Stimulated activated naive B cell treated with anti-CD40 and anti-IgM and Interleukin-4, amounts not matched to agents 10 μg/mL and 1 μg/mL and 100 μg/mL, for 72 hours (primary cell): ENCODE measurements at regions not wholly inside any gene's neighbourhood (a gene's known extent, or its start where the extent isn't known, plus 50 kb on each side); places are given as distances from the start of the nearest gene placed in this dataset.

Experiments
- ATAC-seq, 2 donors: fragments of 150-1000 bp; cut with Tn5 transposase; replicated peaks; 2 replicates each; pipeline ENCODE4 v1.10.0; 2021; ENCODE audit warnings: moderate library complexity in 1 of 2
- DNase-seq: peaks from one replicate; pipeline ENCODE4 v3.0.0; 2021
- H3K27ac Mint-ChIP-seq: one replicate; pipeline ENCODE4 v1.8.0; 2022; ENCODE audit warnings: mild to moderate bottlenecking, mixed read lengths
- H3K27me3 Mint-ChIP-seq, 2 donors: one replicate each; pipeline ENCODE4 v1.8.0; 2022; ENCODE audit warnings: mixed read lengths in 2 of 2
- H3K36me3 Mint-ChIP-seq, 2 donors: one replicate each; pipeline ENCODE4 v1.8.0; 2022; ENCODE audit warnings: mixed read lengths in 2 of 2, mild to moderate bottlenecking in 1 of 2
- H3K4me1 Mint-ChIP-seq, 2 donors: one replicate each; pipeline ENCODE4 v1.8.0; 2022; ENCODE audit warnings: mixed read lengths in 2 of 2, mild to moderate bottlenecking in 1 of 2
- H3K4me3 Mint-ChIP-seq, 2 donors: one replicate each; pipeline ENCODE4 v1.8.0; 2022; ENCODE audit warnings: mild to moderate bottlenecking in 2 of 2, mixed read lengths in 2 of 2, moderate library complexity in 1 of 2
- H3K9me3 Mint-ChIP-seq, 2 donors: one replicate each; pipeline ENCODE4 v1.8.0; 2022; ENCODE audit warnings: mixed read lengths in 2 of 2, mild to moderate bottlenecking in 1 of 2

GRCh38 chr4:28548136-28548535, 1687.5 kb downstream of the STIM2 start:
- Mint-ChIP-seq H3K4me3 (no peak overlapping the region), H3K36me3 (no peaks in the 10 kb centered on the region), H3K4me1 (no peaks in the 10 kb centered on the region), H3K9me3 (no peaks in the 10 kb centered on the region), H3K27ac (no peak overlapping the region), H3K27me3 (no peaks in the 10 kb centered on the region)
- DNase-seq (no peak), ATAC-seq (no peak)

- Mint-ChIP-seq H3K4me1 (no peaks in the 10 kb centered on the region), H3K27me3 (no peaks in the 10 kb centered on the region), H3K4me3 (no peak overlapping the region), H3K9me3 (peaks cover 2% of the 10 kb centered on the region in 2 donors), H3K27ac (no peak overlapping the region), H3K36me3 (no peaks in the 10 kb centered on the region)
- DNase-seq (no peak), ATAC-seq (no peak)
These were observed 1688.0 kb downstream of the STIM2 start for GRCh38 chr4:28548594-28548993.

- Mint-ChIP-seq H3K27me3 (no peaks in the 10 kb centered on the region), H3K36me3 (no peaks in the 10 kb centered on the region), H3K4me1 (no peaks in the 10 kb centered on the region), H3K4me3 (no peak overlapping the region), H3K27ac (no peak overlapping the region), H3K9me3 (peaks cover 8 to 9% of the 10 kb centered on the region in 2 donors)
- DNase-seq = no peak
- no peak for ATAC-seq
These were observed 1695.2 kb downstream of the STIM2 start for GRCh38 chr4:28555866-28556265.

- no peaks in the 10 kb centered on the region for H3K27me3 Mint-ChIP-seq
These were observed 1697.1 kb downstream of the STIM2 start for GRCh38 chr4:28557755-28558154.

DNA sequence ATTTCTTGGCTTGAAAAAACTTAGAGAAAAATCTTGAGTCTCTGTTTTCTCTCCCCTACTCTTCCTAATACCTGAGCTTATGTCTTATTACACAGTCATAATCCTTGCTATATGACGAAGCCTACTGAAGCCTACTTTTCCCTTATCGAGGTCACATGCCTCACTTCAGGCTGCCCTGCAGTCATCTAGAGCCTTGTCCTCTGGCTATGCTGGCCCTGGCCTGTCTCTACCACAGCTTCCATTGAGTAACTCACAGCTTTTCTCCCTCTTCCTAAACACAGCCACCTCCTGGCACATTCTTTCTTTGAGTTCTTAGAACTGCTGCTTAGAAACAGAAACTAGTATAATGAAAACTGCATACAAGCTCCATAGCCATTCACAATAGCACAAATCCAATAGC, 1698.3 kb downstream of the STIM2 start:
- H3K27me3 Mint-ChIP-seq = no peaks in the 10 kb centered on the region
- H3K4me3 Mint-ChIP-seq = no peak overlapping the region
- no peaks in the 10 kb centered on the region for H3K4me1 Mint-ChIP-seq
- peaks cover 3 to 5% of the 10 kb centered on the region in 2 donors for H3K9me3 Mint-ChIP-seq
- H3K36me3 Mint-ChIP-seq = no peaks in the 10 kb centered on the region
- DNase-seq (no peak), ATAC-seq (no peak)
- H3K27ac Mint-ChIP-seq = no peak overlapping the region

More at GRCh38 chr4:28557755-28558154, 1697.1 kb downstream of the STIM2 start:
- Mint-ChIP-seq H3K4me1 (no peaks in the 10 kb centered on the region), H3K36me3 (no peaks in the 10 kb centered on the region), H3K27ac (no peak overlapping the region), H3K9me3 (peaks cover 8 to 9% of the 10 kb centered on the region in 2 donors), H3K4me3 (no peak overlapping the region)
- DNase-seq = no peak
- no peak for ATAC-seq

DNA sequence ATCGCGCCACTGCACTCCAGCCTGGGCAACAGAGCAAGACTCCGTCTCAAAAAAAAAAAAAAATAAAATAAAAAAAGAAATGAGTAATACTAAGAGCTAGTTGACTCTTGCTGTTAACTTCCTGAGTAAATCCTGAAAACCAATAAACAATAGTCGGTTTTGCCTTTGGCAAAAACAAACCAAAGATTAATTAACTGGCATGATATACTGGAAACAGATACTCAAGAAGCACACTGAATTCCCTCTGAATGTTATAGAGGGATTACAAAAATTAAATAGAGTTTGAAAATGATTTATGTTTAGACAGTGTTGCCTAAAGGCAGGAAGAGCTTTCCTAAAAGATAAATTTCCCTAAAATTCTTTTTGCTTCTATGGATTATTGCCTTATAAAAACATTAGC, 1702.3 kb downstream of the STIM2 start:
- no peak overlapping the region for H3K4me3 Mint-ChIP-seq
- H3K9me3 Mint-ChIP-seq = peaks cover 3 to 9% of the 10 kb centered on the region in 2 donors
- no peak overlapping the region for H3K27ac Mint-ChIP-seq
- ATAC-seq (no peak), DNase-seq (no peak)
- H3K27me3 Mint-ChIP-seq = no peaks in the 10 kb centered on the region
- no peaks in the 10 kb centered on the region for H3K36me3 Mint-ChIP-seq
- no peaks in the 10 kb centered on the region for H3K4me1 Mint-ChIP-seq

DNA sequence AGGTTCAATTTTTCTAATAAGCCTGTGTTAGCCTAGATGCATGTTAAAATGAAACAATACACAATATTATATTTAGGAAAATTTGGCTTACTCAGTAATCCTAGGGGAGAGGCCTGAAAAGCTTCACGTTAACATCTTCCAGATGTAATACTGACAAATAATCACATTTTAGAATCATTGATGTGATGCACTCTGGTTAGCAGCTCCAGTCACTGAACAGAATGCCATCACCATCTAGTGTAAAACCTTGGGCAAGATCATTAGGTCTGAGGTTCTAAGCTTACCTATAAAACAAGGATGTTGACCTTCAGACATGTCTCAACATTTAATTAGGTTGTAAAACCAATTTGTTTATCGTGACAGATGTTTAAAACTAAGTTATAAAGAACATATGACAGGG, 1704.8 kb downstream of the STIM2 start:
- Mint-ChIP-seq H3K4me3 (no peak overlapping the region), H3K36me3 (no peaks in the 10 kb centered on the region), H3K27me3 (no peaks in the 10 kb centered on the region), H3K4me1 (no peaks in the 10 kb centered on the region), H3K9me3 (peaks cover 7 to 13% of the 10 kb centered on the region in 2 donors), H3K27ac (no peak overlapping the region)
- no peak for ATAC-seq
- DNase-seq = no peak

GRCh38 chr4:28600958-28601357, 1740.3 kb downstream of the STIM2 start:
- peaks cover 0 to 2% of the 10 kb centered on the region in 2 donors for H3K9me3 Mint-ChIP-seq
- no peaks in the 10 kb centered on the region for H3K27me3 Mint-ChIP-seq
- H3K4me1 Mint-ChIP-seq = no peaks in the 10 kb centered on the region
- H3K4me3 Mint-ChIP-seq = no peak overlapping the region
- H3K27ac Mint-ChIP-seq = no peak overlapping the region
- H3K36me3 Mint-ChIP-seq = no peaks in the 10 kb centered on the region
- DNase-seq (no peak), ATAC-seq (no peak)

GRCh38 chr4:28621591-28621990, 1761.0 kb downstream of the STIM2 start:
- H3K27ac Mint-ChIP-seq = no peak overlapping the region
- no peaks in the 10 kb centered on the region for H3K4me1 Mint-ChIP-seq
- peaks cover 0 to 2% of the 10 kb centered on the region in 2 donors for H3K9me3 Mint-ChIP-seq
- H3K4me3 Mint-ChIP-seq = no peak overlapping the region
- no peaks in the 10 kb centered on the region for H3K36me3 Mint-ChIP-seq
- no peaks in the 10 kb centered on the region for H3K27me3 Mint-ChIP-seq
- no peak for ATAC-seq
- no peak for DNase-seq

GRCh38 chr4:28636971-28637370, 1776.3 kb downstream of the STIM2 start:
- H3K4me1 Mint-ChIP-seq = no peaks in the 10 kb centered on the region
- no peaks in the 10 kb centered on the region for H3K9me3 Mint-ChIP-seq
- H3K27me3 Mint-ChIP-seq = no peaks in the 10 kb centered on the region
- no peak overlapping the region for H3K27ac Mint-ChIP-seq
- H3K4me3 Mint-ChIP-seq = no peak overlapping the region
- H3K36me3 Mint-ChIP-seq = no peaks in the 10 kb centered on the region
- DNase-seq = no peak
- ATAC-seq = no peak

DNA sequence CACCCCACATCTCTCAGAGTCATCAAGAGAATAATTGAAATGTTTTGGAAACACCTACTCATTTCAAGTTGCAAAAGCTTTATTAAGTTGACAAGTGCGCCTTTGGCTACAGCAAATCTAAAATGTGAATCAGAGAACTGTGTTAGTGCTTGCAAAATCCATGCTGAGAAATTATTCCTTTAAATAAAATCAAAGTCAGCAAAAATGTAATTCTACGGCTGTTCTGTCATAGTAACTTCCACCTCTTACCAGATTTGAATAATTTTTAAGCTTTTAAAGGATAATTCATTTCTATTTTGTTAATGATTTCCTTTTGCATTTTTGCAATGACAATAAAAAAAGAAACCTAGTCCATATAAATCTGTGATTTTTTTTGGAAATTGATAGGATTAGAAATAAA, 1779.1 kb downstream of the STIM2 start:
- Mint-ChIP-seq H3K4me3 (no peak overlapping the region), H3K9me3 (no peaks in the 10 kb centered on the region), H3K36me3 (no peaks in the 10 kb centered on the region), H3K27me3 (no peaks in the 10 kb centered on the region), H3K4me1 (no peaks in the 10 kb centered on the region), H3K27ac (no peak overlapping the region)
- ATAC-seq (no peak), DNase-seq (no peak)

DNA sequence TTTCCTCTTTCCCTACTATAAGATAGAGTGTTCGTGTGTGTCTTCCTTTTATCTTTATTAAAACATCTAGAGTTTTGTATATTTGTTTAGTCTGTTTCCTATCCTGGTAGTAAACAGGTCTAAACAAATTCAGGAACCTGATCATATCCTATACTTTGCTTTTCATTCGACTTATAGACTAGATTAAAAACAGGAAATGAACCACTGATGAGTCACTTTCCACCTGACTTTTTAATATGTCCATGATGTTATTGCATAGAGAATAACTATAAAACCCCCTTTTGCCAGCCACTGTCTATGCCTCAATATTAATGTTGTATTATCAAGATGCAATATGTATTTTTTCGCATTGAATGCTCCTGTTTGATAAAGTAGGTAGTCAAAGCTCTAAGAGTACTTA, 1794.0 kb downstream of the STIM2 start:
- Mint-ChIP-seq H3K9me3 (peaks cover 2 to 4% of the 10 kb centered on the region in 2 donors), H3K4me3 (no peak overlapping the region), H3K27me3 (no peaks in the 10 kb centered on the region), H3K4me1 (no peaks in the 10 kb centered on the region), H3K27ac (no peak overlapping the region), H3K36me3 (no peaks in the 10 kb centered on the region)
- ATAC-seq (no peak), DNase-seq (no peak)

- no peak overlapping the region for H3K4me3 Mint-ChIP-seq
- no peak overlapping the region for H3K27ac Mint-ChIP-seq
- no peaks in the 10 kb centered on the region for H3K27me3 Mint-ChIP-seq
- H3K4me1 Mint-ChIP-seq = no peaks in the 10 kb centered on the region
- H3K9me3 Mint-ChIP-seq = peaks cover 0 to 5% of the 10 kb centered on the region in 2 donors
- DNase-seq = no peak
- no peaks in the 10 kb centered on the region for H3K36me3 Mint-ChIP-seq
- no peak for ATAC-seq
These were observed 1804.7 kb downstream of the STIM2 start for GRCh38 chr4:28665306-28665705.

DNA sequence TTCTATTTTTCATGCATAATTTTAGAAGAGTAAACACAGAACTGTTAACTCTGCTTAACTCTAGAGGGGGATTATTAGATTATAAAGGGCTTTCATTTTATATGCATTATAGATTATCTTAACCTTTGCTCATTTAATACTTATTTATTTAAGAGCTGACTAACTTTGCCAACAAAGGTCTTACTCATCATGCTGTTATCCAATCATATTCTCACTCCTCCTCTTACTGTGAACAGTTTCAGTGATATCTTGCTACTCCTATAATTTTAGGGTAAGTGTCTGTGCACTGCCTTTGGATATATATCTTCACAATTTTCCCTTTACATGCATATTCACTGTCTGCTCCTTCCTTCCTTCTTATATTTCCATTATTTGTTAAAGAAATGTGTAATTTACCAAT, 1814.9 kb downstream of the STIM2 start:
- ATAC-seq (no peak), DNase-seq (no peak)
- Mint-ChIP-seq H3K4me3 (no peak overlapping the region), H3K27me3 (no peaks in the 10 kb centered on the region), H3K27ac (no peak overlapping the region), H3K36me3 (no peaks in the 10 kb centered on the region), H3K4me1 (no peaks in the 10 kb centered on the region), H3K9me3 (peaks cover 3 to 7% of the 10 kb centered on the region in 2 donors)

GRCh38 chr4:28677808-28678207, 1817.2 kb downstream of the STIM2 start:
- DNase-seq (no peak), ATAC-seq (no peak)
- Mint-ChIP-seq H3K36me3 (no peaks in the 10 kb centered on the region), H3K4me3 (no peak overlapping the region), H3K9me3 (peaks cover 0 to 3% of the 10 kb centered on the region in 2 donors), H3K27me3 (no peaks in the 10 kb centered on the region), H3K4me1 (no peaks in the 10 kb centered on the region), H3K27ac (no peak overlapping the region)

- DNase-seq (no peak), ATAC-seq (no peak)
- Mint-ChIP-seq H3K4me3 (no peak overlapping the region), H3K27ac (no peak overlapping the region), H3K9me3 (peaks cover 0 to 4% of the 10 kb centered on the region in 2 donors), H3K4me1 (no peaks in the 10 kb centered on the region), H3K27me3 (no peaks in the 10 kb centered on the region), H3K36me3 (no peaks in the 10 kb centered on the region)
These were observed 1822.2 kb downstream of the STIM2 start for GRCh38 chr4:28682847-28683246.
